ENCODE measurements at regions not wholly inside any gene's neighbourhood (a gene's known extent, or its start where the extent isn't known, plus 50 kb on each side); places are given as distances from the start of the nearest gene placed in this dataset.

- no peak for TF ChIP-seq CTCF (IDR thresholded peaks at IDR 0.05)
- TF ChIP-seq ZFX (IDR thresholded peaks at IDR 0.05; ENCODE audit: borderline replicate concordance), result no peak
Observed at GRCh38 chr3:106249159-106249558, 380.3 kb upstream of the CBLB start.

Measured in 22Rv1 (cell line).